Keratinocyte (primary cell): ENCODE measurements at regions not wholly inside any gene's neighbourhood (a gene's known extent, or its start where the extent isn't known, plus 50 kb on each side); places are given as distances from the start of the nearest gene placed in this dataset.

Experiments
- EZH2 ChIP-seq: IDR thresholded peaks from one replicate; pipeline ENCODE4 v1.6.1; 2012; ENCODE audit warnings: inconsistent platforms, mild to moderate bottlenecking, low read length, moderate library complexity
- TF ChIP-seq, protein P1 (sequence below), 3 experiments: IDR thresholded peaks in 1 of 3; conservative IDR thresholded peaks in 1 of 3; optimal IDR thresholded peaks in 1 of 3; 2 replicates in 2 of 3; 3 replicates in 1 of 3; pipeline versions ENCODE3 to v1.5.1; 2011; ENCODE audit warnings: low read length in 3 of 3, mild to moderate bottlenecking in 3 of 3, moderate library complexity in 2 of 3, control low read depth in 1 of 3, inconsistent platforms in 1 of 3; ENCODE audit not compliant: insufficient read depth in 2 of 3; ENCODE audit errors: extremely low read depth in 1 of 3

DNA sequence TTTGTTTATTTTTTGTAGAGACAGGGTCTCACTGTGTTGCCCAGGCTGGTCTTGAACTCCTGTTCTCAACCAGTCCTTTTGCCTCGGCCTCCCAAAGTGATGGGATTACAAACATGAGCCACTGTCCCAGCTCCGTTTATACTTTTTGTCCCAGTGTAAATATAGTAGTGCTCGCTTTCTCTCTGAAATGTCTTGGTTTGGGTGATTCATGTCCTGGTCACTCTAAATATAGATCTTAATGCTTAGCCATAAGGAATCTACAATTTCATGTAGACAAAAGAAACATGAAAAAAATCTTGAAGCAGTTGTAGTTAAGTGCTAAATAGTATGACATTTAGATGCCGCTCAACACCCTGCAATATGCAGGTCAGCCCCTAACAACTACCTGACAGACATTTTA lies 126.9 kb downstream of the KATNIP start:
- TF ChIP-seq, protein P1, sequence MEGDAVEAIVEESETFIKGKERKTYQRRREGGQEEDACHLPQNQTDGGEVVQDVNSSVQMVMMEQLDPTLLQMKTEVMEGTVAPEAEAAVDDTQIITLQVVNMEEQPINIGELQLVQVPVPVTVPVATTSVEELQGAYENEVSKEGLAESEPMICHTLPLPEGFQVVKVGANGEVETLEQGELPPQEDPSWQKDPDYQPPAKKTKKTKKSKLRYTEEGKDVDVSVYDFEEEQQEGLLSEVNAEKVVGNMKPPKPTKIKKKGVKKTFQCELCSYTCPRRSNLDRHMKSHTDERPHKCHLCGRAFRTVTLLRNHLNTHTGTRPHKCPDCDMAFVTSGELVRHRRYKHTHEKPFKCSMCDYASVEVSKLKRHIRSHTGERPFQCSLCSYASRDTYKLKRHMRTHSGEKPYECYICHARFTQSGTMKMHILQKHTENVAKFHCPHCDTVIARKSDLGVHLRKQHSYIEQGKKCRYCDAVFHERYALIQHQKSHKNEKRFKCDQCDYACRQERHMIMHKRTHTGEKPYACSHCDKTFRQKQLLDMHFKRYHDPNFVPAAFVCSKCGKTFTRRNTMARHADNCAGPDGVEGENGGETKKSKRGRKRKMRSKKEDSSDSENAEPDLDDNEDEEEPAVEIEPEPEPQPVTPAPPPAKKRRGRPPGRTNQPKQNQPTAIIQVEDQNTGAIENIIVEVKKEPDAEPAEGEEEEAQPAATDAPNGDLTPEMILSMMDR (optimal IDR thresholded peaks at IDR 0.05 in 1 of 3, IDR thresholded peaks at IDR 0.05 in 1 of 3, conservative IDR thresholded peaks at IDR 0.05 in 1 of 3; ENCODE audit: extremely low read depth in 1 of 3, insufficient read depth in 2 of 3, low read length in 3 of 3) = no peak
- no peak for TF ChIP-seq EZH2
